WTC11 (cell line): ENCODE measurements at regions not wholly inside any gene's neighbourhood (a gene's known extent, or its start where the extent isn't known, plus 50 kb on each side); places are given as distances from the start of the nearest gene placed in this dataset.

Experiments
- ATAC-seq: fragments of 200-7000 bp; cut with Tn5 transposase; 2 replicates; pipeline ENCODE4 v1.10.0; 2021; ENCODE audit warnings: mild to moderate bottlenecking, moderate library complexity
- CTCF ChIA-PET: fragments of 300-600 bp; sonication (Branson Sonifier 250); formaldehyde crosslinking; loops from one replicate; lab custom pipeline; 2021; ENCODE audit warnings: antibody characterized with exemption; lab: Charles Lee
- POLR2A ChIA-PET: fragments of 350-600 bp; sonication (Branson Sonifier 250); formaldehyde crosslinking; loops from one replicate; lab custom pipeline; 2021; ENCODE audit warnings: antibody characterized with exemption; lab: Charles Lee
- DNase-seq: peaks from one replicate; pipeline ENCODE4 v3.0.0; 2021; ENCODE audit warnings: low spot score
- H3K27ac Mint-ChIP-seq: 2 replicates; pipeline ENCODE4 v1.8.0; 2021; ENCODE audit warnings: mixed read lengths
- H3K27me3 Mint-ChIP-seq: 2 replicates; pipeline ENCODE4 v1.8.0; 2021; ENCODE audit warnings: low read depth, mild to moderate bottlenecking, moderate library complexity, mixed read lengths
- H3K36me3 Mint-ChIP-seq: 2 replicates; pipeline ENCODE4 v1.8.0; 2021; ENCODE audit warnings: mixed read lengths
- H3K4me1 Mint-ChIP-seq: 2 replicates; pipeline ENCODE4 v1.8.0; 2022; ENCODE audit warnings: mixed read lengths
- H3K4me3 Mint-ChIP-seq: 2 replicates; pipeline ENCODE4 v1.8.0; 2021; ENCODE audit warnings: mild to moderate bottlenecking, moderate library complexity, mixed read lengths
- H3K9me3 Mint-ChIP-seq: 2 replicates; pipeline ENCODE4 v1.8.0; 2021; ENCODE audit warnings: mixed read lengths
- ARID4B ChIP-seq: sonication (generic); formaldehyde crosslinking; IDR thresholded peaks from 2 replicates; pipeline ENCODE4 v1.8.0; 2023; ENCODE audit warnings: missing genetic modification reagents, mild to moderate bottlenecking, borderline replicate concordance
- ATF1 ChIP-seq: sonication (generic); formaldehyde crosslinking; IDR thresholded peaks from 2 replicates; pipeline ENCODE4 v1.8.1; 2023; ENCODE audit warnings: mild to moderate bottlenecking, moderate library complexity, missing genetic modification reagents
- ATF3 ChIP-seq: sonication (generic); formaldehyde crosslinking; conservative IDR thresholded peaks from 2 replicates; pipeline ENCODE4 v1.8.1; 2022; ENCODE audit warnings: mild to moderate bottlenecking, missing genetic modification reagents
- CBFB ChIP-seq: sonication (generic); formaldehyde crosslinking; IDR thresholded peaks from 2 replicates; pipeline ENCODE4 v1.8.1; 2022; ENCODE audit warnings: mild to moderate bottlenecking, low read depth, missing genetic modification reagents
- CREM ChIP-seq: sonication (generic); formaldehyde crosslinking; IDR thresholded peaks from 2 replicates; pipeline ENCODE4 v1.8.1; 2022; ENCODE audit warnings: mild to moderate bottlenecking, missing genetic modification reagents, moderate library complexity
- CTCF ChIP-seq: fragments of 200-600 bp; IDR thresholded peaks from 2 replicates; pipeline ENCODE4 v1.8.0; 2022; ENCODE audit warnings: antibody characterized with exemption
- E2F5 ChIP-seq: sonication (generic); formaldehyde crosslinking; IDR thresholded peaks from 2 replicates; pipeline ENCODE4 v1.8.1; 2022; ENCODE audit warnings: mild to moderate bottlenecking, moderate library complexity, missing genetic modification reagents
- GRHL2 ChIP-seq: fragments of 250-450 bp; sonication (Bioruptor Pico); IDR thresholded peaks from 2 replicates; pipeline ENCODE4 v1.8.0; 2022; ENCODE audit warnings: mild to moderate bottlenecking, moderate library complexity; ENCODE audit not compliant: insufficient replicate concordance, severe bottlenecking
- JAZF1 ChIP-seq: fragments of 250-450 bp; sonication (Bioruptor Pico); IDR thresholded peaks from 2 replicates; pipeline ENCODE4 v1.9.0; 2021; ENCODE audit warnings: moderate library complexity, mild to moderate bottlenecking, inconsistent platforms
- MAX ChIP-seq: sonication (generic); formaldehyde crosslinking; IDR thresholded peaks from 2 replicates; pipeline ENCODE4 v1.8.0; 2022; ENCODE audit warnings: mild to moderate bottlenecking, missing genetic modification reagents
- MLX ChIP-seq: sonication (generic); formaldehyde crosslinking; IDR thresholded peaks from 2 replicates; pipeline ENCODE4 v1.8.1; 2023; ENCODE audit warnings: mild to moderate bottlenecking, missing genetic modification reagents, moderate library complexity
- NFATC4 ChIP-seq: fragments of 250-450 bp; sonication (Bioruptor Pico); IDR thresholded peaks from 2 replicates; pipeline ENCODE4 v1.9.0; 2021; ENCODE audit warnings: mild to moderate bottlenecking
- NFE2L1 ChIP-seq: sonication (generic); formaldehyde crosslinking; IDR thresholded peaks from 2 replicates; pipeline ENCODE4 v1.8.1; 2023; ENCODE audit warnings: missing genetic modification reagents
- ZBTB43 ChIP-seq: sonication (generic); formaldehyde crosslinking; IDR thresholded peaks from 2 replicates; pipeline ENCODE4 v1.8.1; 2023; ENCODE audit warnings: mild to moderate bottlenecking, missing genetic modification reagents
- ZNF219 ChIP-seq: sonication (generic); formaldehyde crosslinking; IDR thresholded peaks from 2 replicates; pipeline ENCODE4 v1.8.0; 2023; ENCODE audit warnings: missing genetic modification reagents, mild to moderate bottlenecking, borderline replicate concordance
- ZNF232 ChIP-seq: sonication (generic); formaldehyde crosslinking; IDR thresholded peaks from 2 replicates; pipeline ENCODE4 v1.8.0; 2022; ENCODE audit warnings: mild to moderate bottlenecking, missing genetic modification reagents
- ZNF281 ChIP-seq: sonication (generic); formaldehyde crosslinking; IDR thresholded peaks from 2 replicates; pipeline ENCODE4 v1.8.0; 2023; ENCODE audit warnings: mild to moderate bottlenecking, missing genetic modification reagents
- ZNF671 ChIP-seq: fragments of 250-450 bp; sonication (Bioruptor Pico); IDR thresholded peaks from 2 replicates; pipeline ENCODE4 v1.8.0; 2021; ENCODE audit warnings: mild to moderate bottlenecking

- no peak for TF ChIP-seq MLX
- no peak for TF ChIP-seq CTCF
- no peak for TF ChIP-seq NFE2L1
Observed at GRCh38 chr3:18888819-18889218, 259.5 kb upstream of the KCNH8 start (continued).

- ChIA-PET CTCF (no interaction called here), POLR2A (no interaction called here)
- no peaks in the 10 kb centered on the region for H3K9me3 Mint-ChIP-seq
- H3K4me1 Mint-ChIP-seq: peaks cover 4% of the 10 kb centered on the region; the same call in 1 of the 2 replicates
- H3K36me3 Mint-ChIP-seq: no peaks in the 10 kb centered on the region
- TF ChIP-seq ATF1 (CRISPR knock-in tag) (no peak), ZNF219 (CRISPR knock-in tag) (no peak), JAZF1 (CRISPR knock-in tag) (no peak), ZNF671 (no peak), ATF3 (CRISPR knock-in tag) (no peak), ZBTB43 (CRISPR knock-in tag) (no peak), ARID4B (no peak), NFATC4 (no peak), CREM (CRISPR knock-in tag) (no peak), MAX (no peak)
- ATAC-seq: no peak
- H3K27ac Mint-ChIP-seq: no peak overlapping the region
- DNase-seq: no peak
- H3K27me3 Mint-ChIP-seq: no peaks in the 10 kb centered on the region
- no peak overlapping the region for H3K4me3 Mint-ChIP-seq
Observed at GRCh38 chr3:18888370-18888769, 259.9 kb upstream of the KCNH8 start.

- ATAC-seq (no peak), DNase-seq (no peak)
- Mint-ChIP-seq H3K9me3 (no peaks in the 10 kb centered on the region), H3K4me1 (peaks cover 4% of the 10 kb centered on the region; the same call in 1 of the 2 replicates), H3K4me3 (no peak overlapping the region), H3K27me3 (no peaks in the 10 kb centered on the region), H3K36me3 (no peaks in the 10 kb centered on the region), H3K27ac (no peak overlapping the region)
- TF ChIP-seq ZNF232 (CRISPR knock-in tag) (no peak), CBFB (CRISPR knock-in tag) (no peak), ZNF281 (CRISPR knock-in tag) (no peak), GRHL2 (CRISPR knock-in tag) (no peak), E2F5 (CRISPR knock-in tag) (no peak)
- POLR2A ChIA-PET: no interaction called here
- CTCF ChIA-PET: no interaction called here
Observed at GRCh38 chr3:18886331-18886730, 262.0 kb upstream of the KCNH8 start.
